NCI-H82 treated with DMSO at 0.1 percent for 48 hours (cell line): ENCODE measurements at regions not wholly inside any gene's neighbourhood (a gene's known extent, or its start where the extent isn't known, plus 50 kb on each side); places are given as distances from the start of the nearest gene placed in this dataset.
A peak's percentile ranks its signal among the peaks of the same experiment; 100 is the strongest.
"Not testable (repeated sequence)": the region's sequence is repeated elsewhere in the genome, so short reads cannot be mapped to it uniquely, and the experiment has no call there.

ENCODE experiments used
- DNase-seq: peaks from one replicate; lab custom pipeline; 2025; ENCODE audit not compliant: unreplicated experiment; lab: John Stamatoyannopoulos, UW

DNA sequence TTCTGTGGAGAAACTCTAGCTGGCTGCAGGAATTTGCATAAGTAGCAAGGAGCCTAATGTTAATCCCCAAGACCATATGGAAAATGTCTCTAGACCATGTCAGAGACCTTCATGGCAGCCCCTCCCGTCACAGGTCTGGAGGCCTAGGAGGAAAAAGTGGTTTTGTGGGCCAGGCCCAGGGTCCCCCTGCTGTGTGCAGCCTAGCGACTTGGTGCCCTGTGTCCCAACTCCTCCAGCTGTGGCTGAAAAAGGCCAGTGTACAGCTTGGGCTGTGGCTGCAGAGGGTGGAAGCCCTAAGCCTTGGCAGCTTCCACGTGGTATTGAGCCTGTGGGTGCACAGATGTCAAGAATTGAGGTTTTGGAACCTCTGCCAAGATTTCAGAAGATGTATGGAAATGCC is 306.9 kb upstream of the CA10 start:
- DNase-seq: no peak

DNA sequence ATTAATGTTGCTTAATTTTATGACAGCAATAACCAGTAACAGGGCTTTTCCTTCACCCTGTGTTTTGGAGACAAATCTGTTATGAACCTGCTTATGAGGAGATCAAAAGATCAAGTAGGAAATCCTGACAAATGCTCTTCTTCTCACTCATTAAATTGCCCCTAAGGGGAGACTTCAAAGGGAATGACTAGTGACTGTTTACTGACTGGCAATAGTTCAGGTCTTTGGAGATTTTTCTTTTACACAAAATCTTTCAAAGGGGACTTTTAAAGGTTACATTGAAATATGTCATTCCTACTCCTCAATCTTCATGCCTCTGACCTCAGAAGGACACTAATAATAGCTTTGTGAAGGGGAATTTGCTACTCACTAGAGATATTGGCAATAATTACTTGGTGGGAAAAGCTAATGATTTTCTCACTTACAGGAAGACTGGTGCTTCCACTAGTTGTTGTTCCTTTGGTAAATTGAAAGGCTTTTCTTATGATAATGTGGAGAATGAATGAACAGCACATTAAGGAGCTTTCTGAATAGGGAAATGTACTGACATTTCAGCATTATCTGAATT is 292.9 kb upstream of the CA10 start:
- DNase-seq: no peak

DNA sequence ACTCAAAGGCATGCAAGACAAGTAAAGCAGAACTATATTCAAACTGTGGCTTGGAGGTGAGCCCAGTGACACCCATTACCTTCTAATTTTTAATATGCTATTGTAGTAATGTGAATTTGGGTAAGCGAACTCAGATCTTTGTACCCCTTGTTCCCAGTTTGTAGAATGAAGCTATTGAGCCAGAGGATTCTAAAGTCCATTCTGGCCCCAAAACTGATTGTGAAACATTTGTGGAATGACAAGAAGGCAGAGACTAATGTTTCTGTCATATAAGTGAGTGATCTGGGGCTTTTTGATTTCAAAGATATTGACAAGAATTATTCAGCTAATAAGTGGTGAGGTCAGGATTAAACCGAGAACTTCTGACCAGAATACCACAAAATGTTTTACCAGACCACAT is 283.8 kb upstream of the CA10 start:
- DNase-seq: no peak

DNA sequence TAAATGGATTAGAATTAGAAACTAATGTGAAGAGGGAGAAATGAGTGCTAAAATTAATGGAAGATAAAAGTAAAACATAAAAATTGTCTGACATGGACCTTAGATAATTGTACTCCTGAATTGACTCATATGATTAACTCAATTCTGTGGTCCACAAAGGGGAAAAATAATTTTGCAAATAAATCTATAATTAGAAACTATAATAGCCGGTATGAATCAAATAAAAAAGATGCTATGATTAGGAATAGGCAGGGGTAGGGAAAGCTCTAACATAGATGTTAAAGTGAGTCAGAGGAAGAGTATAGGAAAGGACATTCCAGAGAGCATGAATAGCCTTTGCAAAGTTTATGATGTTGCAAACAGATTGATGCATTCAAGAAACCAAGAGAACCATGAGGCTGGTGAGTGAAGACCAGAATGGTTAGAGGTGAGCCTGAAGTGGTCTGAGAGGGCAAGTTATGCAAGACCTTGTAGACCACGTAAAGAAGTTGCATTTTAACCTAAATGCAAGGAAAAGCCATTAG is 262.1 kb upstream of the CA10 start:
- no peak for DNase-seq

DNA sequence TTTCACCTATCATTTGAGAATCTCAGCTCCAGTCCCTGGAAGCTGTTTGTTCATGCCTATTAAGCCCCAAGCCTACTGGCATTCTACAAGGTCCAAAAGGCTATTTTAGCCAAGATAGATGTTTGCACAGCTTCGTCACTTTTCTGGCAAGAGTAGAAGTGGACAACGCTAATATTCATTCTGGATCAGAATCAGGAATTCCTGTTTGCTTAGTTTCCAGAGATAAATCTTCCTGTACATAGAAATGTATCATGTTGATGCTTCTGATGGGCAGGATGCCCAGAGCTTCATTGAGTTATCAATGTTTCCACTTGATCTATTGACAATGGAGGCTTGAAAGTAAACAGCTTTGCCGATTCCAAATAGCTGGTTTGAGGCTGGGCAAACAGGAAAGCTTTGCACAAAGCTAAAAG is 260.7 kb upstream of the CA10 start:
- no peak for DNase-seq

DNA sequence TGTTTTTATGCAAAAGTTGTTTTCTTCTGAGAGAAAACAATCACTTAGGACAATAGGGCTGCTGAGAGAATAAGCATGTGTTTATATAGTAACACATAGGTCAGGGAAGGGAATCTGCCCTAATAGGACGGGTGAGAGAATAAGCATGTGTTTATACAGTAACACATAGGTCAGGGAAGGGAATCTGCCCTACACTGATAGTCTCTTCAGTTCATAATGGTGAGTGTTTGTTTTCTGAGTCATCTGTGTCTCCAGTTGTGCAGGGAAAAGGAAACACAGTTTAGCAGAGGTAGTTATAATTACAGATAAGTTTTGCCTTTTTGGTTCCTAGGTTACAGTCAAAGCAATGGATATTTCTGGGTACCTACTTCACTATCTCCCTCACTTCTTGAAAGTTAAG is 252.3 kb upstream of the CA10 start:
- DNase-seq: no peak

DNA sequence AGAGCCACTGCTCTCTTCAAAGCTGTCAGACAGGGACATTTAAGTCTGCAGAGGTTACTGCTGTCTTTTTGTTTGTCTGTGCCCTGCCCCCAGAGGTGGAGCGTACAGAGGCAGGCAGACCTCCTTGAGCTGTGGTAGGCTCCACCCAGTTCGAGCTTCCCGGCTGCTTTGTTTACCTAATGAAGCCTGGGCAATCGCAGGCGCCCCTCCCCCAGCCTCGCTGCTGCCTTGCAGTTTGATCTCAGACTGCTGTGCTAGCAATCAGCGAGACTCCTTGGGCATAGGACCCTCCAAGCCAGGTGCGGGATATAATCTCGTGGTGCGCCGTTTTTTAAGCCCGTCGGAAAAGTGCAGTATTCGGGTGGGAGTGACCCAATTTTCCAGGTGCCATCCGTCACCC is 250.7 kb upstream of the CA10 start:
- DNase-seq: not testable (repeated sequence)

DNA sequence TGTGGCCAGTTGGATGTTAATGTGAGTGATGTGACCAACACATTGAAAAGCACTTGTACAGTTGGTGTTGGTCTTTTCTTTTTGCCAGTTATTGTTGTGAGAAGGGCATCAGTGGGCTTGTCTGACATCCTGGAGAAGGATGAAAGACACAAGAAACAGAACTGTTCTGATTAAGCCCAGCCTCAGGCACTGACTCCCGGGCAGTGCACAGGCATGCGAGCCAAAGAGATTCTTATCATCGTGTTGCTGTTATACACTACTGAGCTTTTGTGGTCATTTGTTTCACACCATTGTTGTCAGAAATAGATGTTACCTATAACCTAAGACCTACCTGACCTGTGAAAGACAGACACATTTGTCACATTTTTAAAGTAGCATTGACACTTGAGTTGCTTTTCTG is 236.8 kb upstream of the CA10 start:
- DNase-seq: no peak

DNA sequence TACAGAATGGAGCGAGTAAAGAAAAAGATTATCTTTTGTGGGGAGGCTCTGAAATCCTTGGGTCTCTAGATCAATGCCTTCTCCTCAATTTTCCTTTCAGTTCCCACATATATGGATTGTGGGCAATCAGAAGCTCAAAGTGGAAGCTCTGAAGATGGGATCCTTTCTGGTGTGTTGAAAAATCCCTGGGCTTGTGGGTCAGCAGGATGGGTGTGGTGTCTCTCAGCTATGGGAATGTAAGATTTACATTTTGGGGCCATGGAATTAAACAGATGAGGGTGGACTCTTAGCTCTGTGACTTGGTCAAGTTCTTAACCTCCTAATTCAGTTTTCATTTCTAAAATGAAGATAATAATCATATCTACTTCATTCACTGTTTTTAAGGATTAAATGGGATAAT is 231.9 kb upstream of the CA10 start:
- no peak for DNase-seq

DNA sequence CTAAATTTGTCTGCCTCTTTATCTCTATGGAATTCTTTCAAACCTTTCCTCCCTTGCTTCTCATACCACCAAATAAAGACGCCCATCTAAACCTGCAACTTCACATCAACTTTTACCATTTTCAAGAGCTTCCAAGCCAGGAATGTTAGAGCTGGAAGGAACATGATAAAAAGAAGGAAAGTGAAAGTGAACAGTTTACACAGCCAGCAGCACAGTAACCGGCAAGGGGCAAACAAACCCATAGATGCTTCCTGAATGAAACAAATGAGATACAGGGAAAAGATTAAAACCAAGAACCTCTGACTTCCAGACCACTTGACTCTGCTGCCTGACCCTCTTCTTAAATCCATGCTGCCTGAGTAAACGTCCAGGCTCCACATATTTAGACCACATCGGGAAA is 231.1 kb upstream of the CA10 start:
- DNase-seq: no peak

DNA sequence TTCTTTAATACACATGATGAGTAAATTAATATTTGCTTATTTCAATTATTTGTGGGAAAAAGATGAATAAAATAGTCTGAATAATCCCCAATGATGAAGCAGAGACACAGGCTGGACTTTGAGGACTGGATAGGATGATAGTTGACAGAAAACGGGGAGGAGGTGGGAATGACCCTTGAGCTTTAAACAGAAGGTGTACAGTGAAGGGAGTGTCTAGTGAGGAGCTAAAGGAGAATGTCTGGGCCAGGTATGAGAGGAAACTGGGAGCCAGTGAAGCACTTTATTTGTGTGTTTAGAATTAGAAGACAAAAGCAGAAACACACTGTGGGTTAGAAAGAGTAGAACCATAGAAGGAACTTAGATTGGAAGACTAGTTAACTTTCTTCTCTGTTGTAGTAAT is 230.4 kb upstream of the CA10 start:
- DNase-seq: no peak

DNA sequence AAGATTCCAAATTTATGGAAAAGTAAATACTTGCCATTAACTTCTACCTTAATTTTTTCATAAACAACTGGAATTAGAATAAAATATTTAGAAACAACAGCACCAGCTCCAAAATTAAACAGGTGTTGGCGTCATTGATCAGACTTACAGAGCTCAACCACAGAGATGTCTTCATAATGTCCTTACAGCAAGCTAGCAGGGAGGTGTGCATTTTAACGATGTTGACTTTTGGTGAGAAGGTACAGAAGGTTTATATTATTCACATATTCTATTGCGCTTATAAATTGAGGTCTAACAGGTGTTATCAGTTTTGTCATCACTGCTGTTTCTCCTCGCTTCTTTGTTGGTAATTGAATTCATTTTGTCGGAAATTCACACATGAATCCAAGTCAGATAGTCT is 226.2 kb upstream of the CA10 start:
- no peak for DNase-seq

DNA sequence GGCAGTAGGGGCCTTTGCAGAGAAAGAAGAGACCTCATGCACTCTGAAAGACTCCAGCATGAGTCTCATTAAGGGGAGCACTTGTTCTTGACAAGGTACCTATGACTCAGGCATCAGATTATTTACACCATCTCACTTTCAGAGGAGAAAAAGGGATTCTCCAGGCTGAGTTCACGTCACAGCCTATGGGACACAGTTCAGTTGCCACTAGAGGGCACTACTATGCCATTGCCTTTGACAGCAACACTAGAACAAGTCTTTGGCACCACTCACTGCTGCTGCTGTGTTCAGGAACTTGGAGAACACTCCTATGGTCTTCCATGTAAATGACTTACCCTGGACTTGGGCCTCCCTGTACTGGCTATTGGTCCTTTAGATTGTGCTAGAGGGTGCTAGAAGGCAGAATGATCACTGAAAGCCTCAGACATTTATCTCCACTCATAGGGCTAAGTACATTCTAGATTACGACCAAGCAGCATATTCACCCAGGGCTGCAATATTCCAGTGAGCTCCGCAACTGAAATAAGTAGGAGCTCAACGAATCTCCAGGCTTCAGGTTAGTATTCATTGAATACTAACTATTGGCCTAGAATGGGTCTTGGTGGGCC is 225.1 kb upstream of the CA10 start:
- peak; percentile 36 for DNase-seq

DNA sequence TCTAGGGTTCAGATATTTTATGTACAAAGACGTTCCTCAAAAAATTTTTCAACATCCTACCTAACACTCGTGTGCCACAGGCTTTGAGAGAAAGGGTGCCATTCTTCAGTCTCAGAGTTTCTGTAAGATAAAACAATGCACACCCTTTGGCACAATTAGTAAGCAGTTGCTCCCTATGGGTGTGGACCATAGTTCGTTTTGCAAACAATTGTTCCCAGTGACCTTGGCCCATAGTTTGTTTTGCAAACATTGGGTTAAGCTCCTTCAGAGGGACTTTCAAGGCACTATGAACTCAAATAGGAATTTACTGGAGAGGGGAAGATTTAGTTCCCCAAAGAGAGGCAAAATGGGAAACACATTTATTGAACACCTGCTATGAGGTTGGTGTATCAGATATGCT is 220.3 kb upstream of the CA10 start:
- no peak for DNase-seq

DNA sequence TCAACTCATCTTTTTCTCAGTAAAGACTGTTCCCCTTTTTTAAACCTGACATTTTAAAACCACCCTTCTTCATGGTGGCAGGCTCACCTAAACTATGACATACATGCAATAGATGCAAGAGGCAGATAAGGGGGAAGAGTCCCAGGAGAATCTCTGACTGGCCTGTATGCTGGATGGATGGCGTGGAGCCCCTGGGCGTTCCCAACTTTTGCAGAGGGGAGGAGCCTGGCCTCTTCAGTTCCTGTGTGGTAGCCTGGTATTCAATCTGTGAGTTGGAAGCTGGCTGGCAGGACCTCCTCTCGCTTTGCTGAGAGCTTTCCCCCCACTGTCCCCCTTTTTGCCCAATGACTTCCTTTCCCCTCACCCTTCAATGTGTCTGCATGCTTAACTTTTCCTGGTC is 217.6 kb upstream of the CA10 start:
- DNase-seq: no peak

DNA sequence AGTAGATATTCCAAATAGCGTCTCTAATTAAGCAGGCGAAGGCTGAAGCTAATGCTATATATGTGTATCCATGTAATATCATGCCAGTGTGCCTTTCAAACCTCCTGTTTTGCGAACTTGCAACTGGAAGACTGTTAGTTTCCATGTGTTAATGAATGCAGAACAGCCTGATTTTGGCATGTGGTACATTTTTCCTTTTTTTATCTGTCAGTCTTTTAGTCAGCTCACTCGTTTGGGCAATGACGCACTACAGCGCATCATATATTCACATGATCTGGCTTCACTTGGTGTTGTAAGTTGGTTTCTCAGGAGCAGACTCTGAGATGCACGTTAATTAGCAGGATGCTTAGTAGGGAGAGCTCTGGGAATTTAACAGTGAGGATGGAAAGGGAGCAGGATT is 210.4 kb upstream of the CA10 start:
- no peak for DNase-seq

DNA sequence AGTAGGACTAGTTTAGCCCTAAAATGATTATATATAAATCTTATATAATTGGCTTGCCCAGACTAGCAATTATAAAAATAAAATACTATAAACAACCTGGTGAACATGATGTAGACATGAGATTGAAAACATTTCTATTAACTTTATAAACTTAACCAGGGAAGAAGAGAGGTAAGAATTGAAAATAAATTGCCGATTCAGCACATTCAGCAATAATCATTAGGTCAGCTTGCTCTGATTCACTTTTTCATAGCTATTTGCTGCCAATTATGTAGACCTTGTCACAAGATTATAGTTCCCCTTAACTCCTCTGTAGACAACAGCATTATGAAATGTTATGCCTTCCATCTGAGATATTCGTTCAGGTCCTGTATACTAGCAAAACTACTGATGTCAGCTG is 199.3 kb upstream of the CA10 start:
- DNase-seq: no peak

DNA sequence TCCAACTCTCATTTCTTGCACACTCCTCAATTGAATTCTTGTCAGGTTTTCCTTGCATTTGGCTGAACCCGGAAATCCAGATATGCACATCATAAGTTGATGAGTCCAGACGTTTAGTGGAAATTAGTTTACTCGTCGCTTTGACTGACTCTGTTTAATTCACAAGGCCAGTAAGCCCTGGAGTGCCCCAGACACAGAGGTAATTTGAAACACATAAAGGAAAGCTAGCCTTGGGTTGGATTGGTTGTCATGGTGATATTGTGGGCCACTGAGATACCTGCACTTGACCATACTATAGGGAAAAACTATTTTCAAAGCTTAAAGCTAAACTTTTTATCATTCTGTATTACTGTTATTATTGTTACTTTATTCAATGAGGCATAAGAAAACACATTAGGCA is 178.3 kb upstream of the CA10 start:
- DNase-seq: no peak

DNA sequence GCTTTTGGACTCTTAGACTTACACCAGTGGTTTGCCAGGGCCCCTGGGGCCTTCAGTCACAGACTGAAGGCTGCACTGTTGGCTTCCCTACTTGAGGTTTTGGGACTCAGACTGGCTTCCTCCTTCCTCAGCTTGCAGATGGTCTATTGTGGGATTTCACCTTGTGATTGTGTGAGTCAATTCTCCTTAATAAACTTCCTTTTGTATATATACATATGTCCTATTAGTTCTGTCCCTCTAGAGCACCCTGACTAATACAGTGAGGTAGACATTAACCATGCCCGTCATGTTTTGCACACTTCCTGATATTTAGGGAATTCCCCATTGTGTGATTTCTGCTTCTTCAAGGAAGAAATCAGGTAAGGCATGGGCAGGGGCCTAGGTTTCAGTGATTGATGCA is 147.8 kb upstream of the CA10 start:
- DNase-seq: no peak

DNA sequence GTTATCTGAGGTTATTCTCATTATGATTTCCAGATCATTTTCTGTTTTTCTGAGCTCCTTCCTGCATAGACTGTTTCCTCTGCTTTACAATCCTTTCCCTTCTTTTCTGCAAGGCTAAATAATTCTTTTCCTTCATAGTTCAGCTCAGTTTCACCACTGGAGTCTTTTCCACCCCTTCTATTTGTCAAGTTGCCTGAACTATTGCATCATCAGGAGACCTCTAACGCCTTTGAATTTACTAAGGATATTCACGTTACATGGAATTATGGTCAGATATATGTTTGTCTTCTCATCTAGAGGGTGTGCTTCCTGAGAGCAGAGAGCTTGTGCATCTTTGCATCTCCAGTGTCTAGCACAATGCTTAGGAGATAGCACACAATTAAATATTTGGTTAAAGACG is 140.4 kb upstream of the CA10 start:
- DNase-seq: no peak

DNA sequence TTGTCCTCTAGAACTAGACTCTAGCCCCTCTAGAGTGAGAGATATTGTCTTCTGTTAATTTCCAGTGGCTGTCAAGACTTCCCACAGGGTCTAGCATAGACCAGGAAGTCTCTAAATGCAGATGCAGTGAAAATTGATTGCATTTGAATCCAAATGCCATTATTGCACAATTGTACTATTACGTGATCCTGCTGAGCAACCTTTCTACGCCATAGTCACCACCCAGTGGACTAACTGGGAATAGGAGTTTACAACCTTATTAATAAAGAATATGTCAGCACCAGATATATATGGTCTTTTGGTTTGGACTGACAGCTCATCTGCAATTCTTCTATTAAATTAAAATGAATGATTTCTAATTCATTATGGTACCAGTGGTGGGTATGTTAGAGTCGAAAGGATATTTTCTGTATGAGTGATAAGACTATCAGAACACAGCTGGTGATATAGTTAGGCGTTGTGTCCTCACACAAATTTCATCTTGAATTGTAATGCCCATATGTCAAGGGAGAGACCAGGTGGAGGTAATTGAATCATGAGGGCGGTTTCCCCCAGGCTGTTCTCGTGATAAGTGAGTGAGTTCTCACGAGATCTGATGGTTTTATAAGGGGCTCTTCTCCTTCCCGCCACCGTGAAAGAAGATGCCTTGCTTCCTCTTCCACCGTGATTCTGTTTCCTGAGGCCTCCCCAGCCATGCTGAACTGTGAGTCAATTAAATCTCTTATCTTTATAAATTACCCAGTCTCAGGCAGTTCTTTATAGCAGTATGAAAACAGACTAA is 138.9 kb upstream of the CA10 start:
- DNase-seq: no peak

DNA sequence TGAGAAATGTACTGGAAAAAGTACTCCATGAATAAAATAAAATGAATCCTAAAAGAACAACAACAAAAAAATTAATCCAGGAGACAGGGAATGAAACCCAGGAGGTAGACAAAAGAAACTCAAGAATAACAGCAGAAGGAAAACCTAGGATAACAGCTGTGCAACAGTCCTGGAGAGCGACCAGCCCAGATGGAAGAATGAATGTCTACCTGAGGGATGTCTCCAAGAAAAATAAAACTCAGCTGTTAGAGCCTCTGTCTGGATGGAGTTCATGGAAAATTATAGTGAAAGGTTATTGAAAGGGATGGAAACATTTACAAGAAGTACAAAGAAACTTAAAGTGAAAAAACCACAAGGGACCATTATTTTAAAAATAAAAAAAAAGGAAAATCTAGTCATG is 135.8 kb upstream of the CA10 start:
- no peak for DNase-seq

DNA sequence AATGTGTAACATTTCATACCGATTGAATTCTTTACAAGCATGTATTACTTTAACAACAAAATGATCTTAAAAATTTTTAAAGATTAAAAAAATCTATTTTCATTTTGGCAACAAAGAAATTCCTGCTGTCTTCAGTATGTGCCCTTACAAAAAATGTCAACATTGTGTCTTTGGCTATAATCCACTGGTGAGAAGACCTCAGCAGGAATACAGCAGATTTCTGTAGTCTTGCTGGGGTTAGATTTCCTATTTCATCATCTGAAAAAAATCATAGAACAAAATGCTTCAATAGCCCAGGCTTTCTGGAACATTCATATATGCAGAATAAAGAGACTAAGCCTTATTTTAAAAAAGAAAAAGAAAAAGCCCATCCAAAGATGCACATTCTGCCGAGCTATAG is 129.1 kb upstream of the CA10 start:
- DNase-seq: no peak
